IMR-90 (cell line): ENCODE measurements at regions not wholly inside any gene's neighbourhood (a gene's known extent, or its start where the extent isn't known, plus 50 kb on each side); places are given as distances from the start of the nearest gene placed in this dataset.

Experiments
- CEBPB ChIP-seq: IDR thresholded peaks from 2 replicates; pipeline ENCODE4 v1.6.1; 2012; ENCODE audit warnings: low read depth, low read length, improper control_type of control experiment
- CHD1 ChIP-seq: IDR thresholded peaks from 2 replicates; pipeline ENCODE4 v1.6.1; 2012; ENCODE audit warnings: low read depth, low read length, improper control_type of control experiment
- CTCF ChIP-seq: conservative IDR thresholded peaks from 2 replicates; pipeline ENCODE4 v1.5.1; 2012; ENCODE audit warnings: mild to moderate bottlenecking, low read depth, low read length, improper control_type of control experiment
- ELK1 ChIP-seq: fragments of 150-350 bp; IDR thresholded peaks from 2 replicates; pipeline ENCODE4 v1.6.1; 2016; ENCODE audit warnings: low read depth, mild to moderate bottlenecking, low read length, moderate library complexity, borderline replicate concordance
- MAFK ChIP-seq: IDR thresholded peaks from 2 replicates; pipeline ENCODE4 v1.6.1; 2012; ENCODE audit warnings: low read depth, low read length, improper control_type of control experiment
- MXI1 ChIP-seq: IDR thresholded peaks from 2 replicates; pipeline ENCODE4 v1.6.1; 2012; ENCODE audit warnings: low read depth, mild to moderate bottlenecking, low read length, moderate library complexity, borderline replicate concordance
- POLR2A ChIP-seq: IDR thresholded peaks from 2 replicates; pipeline ENCODE4 v1.6.1; 2012; ENCODE audit warnings: mild to moderate bottlenecking, low read depth, low read length
- RCOR1 ChIP-seq: IDR thresholded peaks from 2 replicates; pipeline ENCODE4 v1.6.1; 2012; ENCODE audit warnings: mild to moderate bottlenecking, low read length, improper control_type of control experiment; ENCODE audit not compliant: insufficient replicate concordance
- RFX5 ChIP-seq: IDR thresholded peaks from 2 replicates; pipeline ENCODE4 v1.8.0; 2012; ENCODE audit warnings: low read depth, mild to moderate bottlenecking, low read length, moderate library complexity
- SMC3 ChIP-seq: fragments of 150-350 bp; IDR thresholded peaks from 2 replicates; pipeline ENCODE4 v1.6.1; 2016; ENCODE audit warnings: low read depth, mild to moderate bottlenecking, antibody characterized with exemption, low read length, moderate library complexity

- TF ChIP-seq CTCF = no peak
- TF ChIP-seq POLR2A = no peak
- TF ChIP-seq CHD1 = no peak
- no peak for TF ChIP-seq ELK1
- TF ChIP-seq RFX5 = no peak
- TF ChIP-seq SMC3 = no peak
- no peak for TF ChIP-seq CEBPB
- no peak for TF ChIP-seq MXI1
- TF ChIP-seq MAFK = no peak
- TF ChIP-seq RCOR1 = no peak
Measured at GRCh38 chr16:79772048-79772447, 171.5 kb upstream of the MAF start.
